HAP-1 (cell line): ENCODE measurements at regions not wholly inside any gene's neighbourhood (a gene's known extent, or its start where the extent isn't known, plus 50 kb on each side); places are given as distances from the start of the nearest gene placed in this dataset.
"Not testable (repeated sequence)": the region's sequence is repeated elsewhere in the genome, so short reads cannot be mapped to it uniquely, and the experiment has no call there.

Source experiments
- DNase-seq, 2 experiments: peaks; one replicate each; pipeline ENCODE4 v3.0.0-alpha.2; 2016 to 2020; ENCODE audit warnings: low spot score in 2 of 2
- H3K27me3 ChIP-seq: fragments of 250-450 bp; sonication (Bioruptor Pico); 2 replicates; pipeline ENCODE4 v1.5.1; 2020; ENCODE audit warnings: low read depth, mild to moderate bottlenecking, moderate library complexity
- H3K36me3 ChIP-seq: fragments of 250-450 bp; sonication (Bioruptor Pico); replicated peaks from 2 replicates; pipeline ENCODE4 v1.5.1; 2020; ENCODE audit warnings: mild to moderate bottlenecking
- H3K4me1 ChIP-seq: fragments of 250-450 bp; sonication (Bioruptor Pico); 2 replicates; pipeline ENCODE4 v1.5.1; 2020; ENCODE audit warnings: mild to moderate bottlenecking
- H3K4me3 ChIP-seq: fragments of 250-450 bp; sonication (Bioruptor Pico); 2 replicates; pipeline ENCODE4 v1.5.1; 2020; ENCODE audit warnings: mild to moderate bottlenecking, moderate library complexity
- H3K9me3 ChIP-seq: fragments of 250-450 bp; sonication (Bioruptor Pico); 2 replicates; pipeline ENCODE4 v1.5.1; 2020; ENCODE audit warnings: mild to moderate bottlenecking, moderate library complexity
- in situ Hi-C: fragments of 300-500 bp; cut with MboI; formaldehyde crosslinking; loops from 3 replicates; pipeline ENCODE4 v1.14.3; 2020; ENCODE audit warnings: low sequenced_read_pairs, inconsistent platforms, mixed read lengths

GRCh38 chr5:130528474-130528873 is 624.2 kb downstream of the CHSY3 start:
- no peak for DNase-seq
- no peaks in the 10 kb centered on the region for H3K4me1 ChIP-seq
- in situ Hi-C loops: no loop called here
- no peaks in the 10 kb centered on the region for H3K36me3 ChIP-seq
- H3K9me3 ChIP-seq: no peaks in the 10 kb centered on the region
- no peaks in the 10 kb centered on the region for H3K27me3 ChIP-seq
- H3K4me3 ChIP-seq: no peak overlapping the region

DNA sequence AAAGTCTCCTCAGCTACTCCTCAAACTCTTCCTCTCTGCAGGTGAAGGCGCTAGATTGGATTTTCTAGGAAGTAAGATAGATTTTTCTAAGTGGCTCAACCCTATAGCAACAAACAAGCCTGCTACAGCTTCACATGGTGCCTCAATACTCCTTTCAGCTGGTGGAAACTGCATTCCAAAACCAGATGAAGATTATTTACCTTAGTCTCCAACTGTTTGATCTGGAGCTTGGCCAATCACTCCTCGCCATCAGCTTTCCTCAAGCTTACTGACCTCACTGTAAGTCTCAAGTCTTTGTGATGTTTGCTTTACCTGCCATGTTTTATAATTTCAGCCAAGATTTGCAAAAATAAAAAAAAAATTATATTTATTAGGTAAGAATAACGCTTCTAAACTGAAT is 622.4 kb downstream of the CHSY3 start:
- no peak for DNase-seq
- in situ Hi-C loops: no loop called here
- H3K36me3 ChIP-seq: no peaks in the 10 kb centered on the region
- H3K27me3 ChIP-seq: no peaks in the 10 kb centered on the region
- H3K4me1 ChIP-seq: no peaks in the 10 kb centered on the region
- no peak overlapping the region for H3K4me3 ChIP-seq
- no peaks in the 10 kb centered on the region for H3K9me3 ChIP-seq

- Histone ChIP-seq H3K4me3 (no peak overlapping the region), H3K27me3 (no peaks in the 10 kb centered on the region), H3K9me3 (no peaks in the 10 kb centered on the region), H3K4me1 (no peaks in the 10 kb centered on the region), H3K36me3 (no peaks in the 10 kb centered on the region)
- in situ Hi-C loops: no loop called here
- no peak for DNase-seq
Observed at GRCh38 chr5:130520211-130520610, 615.9 kb downstream of the CHSY3 start.

GRCh38 chr5:130514984-130515690 is 610.9 kb downstream of the CHSY3 start:
- H3K4me3 ChIP-seq: no peak overlapping the region

DNA sequence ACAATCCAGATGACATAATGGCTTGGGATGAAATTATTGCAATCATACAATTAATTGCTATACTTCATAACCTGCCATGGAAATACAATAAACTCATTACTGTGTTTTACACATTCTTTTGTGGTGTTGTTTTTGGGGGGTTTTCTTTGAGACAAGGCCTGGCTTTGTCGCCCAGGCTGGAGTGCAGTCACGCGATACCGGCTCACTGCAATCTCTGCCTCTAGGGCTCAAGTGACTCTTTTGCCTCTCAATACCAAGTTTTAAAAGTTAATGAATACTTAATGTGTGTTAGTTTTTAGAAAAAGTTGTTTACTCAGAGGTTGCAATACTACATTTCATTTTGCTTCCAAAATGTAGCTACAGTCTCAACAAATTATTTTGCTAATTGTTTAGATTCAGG is 598.4 kb downstream of the CHSY3 start:
- DNase-seq: no peak
- H3K27me3 ChIP-seq: no peaks in the 10 kb centered on the region
- H3K9me3 ChIP-seq: no peaks in the 10 kb centered on the region
- H3K36me3 ChIP-seq: no peaks in the 10 kb centered on the region
- in situ Hi-C loops: no loop called here
- no peaks in the 10 kb centered on the region for H3K4me1 ChIP-seq
- H3K4me3 ChIP-seq: no peak overlapping the region

More at GRCh38 chr5:130514984-130515690, 610.9 kb downstream of the CHSY3 start:
- no peak for DNase-seq
- in situ Hi-C loops: no loop called here
- no peaks in the 10 kb centered on the region for H3K36me3 ChIP-seq
- no peaks in the 10 kb centered on the region for H3K27me3 ChIP-seq
- no peaks in the 10 kb centered on the region for H3K4me1 ChIP-seq
- no peaks in the 10 kb centered on the region for H3K9me3 ChIP-seq

GRCh38 chr5:130501151-130501865 is 597.0 kb downstream of the CHSY3 start:
- in situ Hi-C loops: no loop called here
- Histone ChIP-seq H3K4me1 (no peaks in the 10 kb centered on the region), H3K9me3 (no peaks in the 10 kb centered on the region), H3K4me3 (no peak overlapping the region), H3K36me3 (no peaks in the 10 kb centered on the region), H3K27me3 (no peaks in the 10 kb centered on the region)
- no peak for DNase-seq

- H3K27me3 ChIP-seq, in situ Hi-C loops, H3K9me3 ChIP-seq, H3K4me1 ChIP-seq, H3K36me3 ChIP-seq, DNase-seq, H3K4me3 ChIP-seq: not testable (repeated sequence)
Observed at GRCh38 chr5:130500495-130500894, 596.2 kb downstream of the CHSY3 start.

GRCh38 chr5:130496215-130496614 is 592.0 kb downstream of the CHSY3 start:
- Histone ChIP-seq H3K27me3 (no peaks in the 10 kb centered on the region), H3K36me3 (no peaks in the 10 kb centered on the region), H3K4me1 (no peaks in the 10 kb centered on the region), H3K4me3 (no peak overlapping the region), H3K9me3 (no peaks in the 10 kb centered on the region)
- in situ Hi-C loops: no loop called here
- DNase-seq: no peak

DNA sequence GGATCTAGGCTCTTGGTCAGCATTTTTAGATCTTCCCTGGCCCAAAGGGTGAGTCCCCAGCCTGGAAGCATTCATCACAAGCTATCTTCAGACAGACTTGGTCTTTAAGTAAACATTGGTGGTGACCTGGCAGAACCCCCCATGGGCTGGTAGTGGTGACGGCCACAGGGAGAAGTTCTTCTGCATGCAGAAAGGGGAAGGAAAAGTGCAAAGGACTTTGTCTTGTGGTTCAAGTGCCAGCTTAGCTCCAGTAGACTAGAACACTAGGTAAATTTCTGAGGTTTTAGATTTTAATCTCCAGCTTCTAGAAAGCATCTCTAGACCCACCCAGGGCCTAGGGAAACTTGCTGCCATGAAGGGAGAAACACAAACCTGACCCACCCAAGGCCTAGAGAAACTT is 584.0 kb downstream of the CHSY3 start:
- H3K4me1 ChIP-seq: no peaks in the 10 kb centered on the region
- no peak for DNase-seq
- no peaks in the 10 kb centered on the region for H3K9me3 ChIP-seq
- H3K4me3 ChIP-seq: no peak overlapping the region
- in situ Hi-C loops: no loop called here
- no peaks in the 10 kb centered on the region for H3K36me3 ChIP-seq
- no peaks in the 10 kb centered on the region for H3K27me3 ChIP-seq

GRCh38 chr5:130479045-130479804 is 575.0 kb downstream of the CHSY3 start:
- no peaks in the 10 kb centered on the region for H3K4me1 ChIP-seq
- in situ Hi-C loops: no loop called here
- H3K9me3 ChIP-seq: no peaks in the 10 kb centered on the region
- H3K27me3 ChIP-seq: no peaks in the 10 kb centered on the region
- no peak overlapping the region for H3K4me3 ChIP-seq
- H3K36me3 ChIP-seq: no peaks in the 10 kb centered on the region
- no peak for DNase-seq

- Histone ChIP-seq H3K36me3 (no peaks in the 10 kb centered on the region), H3K9me3 (no peaks in the 10 kb centered on the region), H3K27me3 (no peaks in the 10 kb centered on the region), H3K4me1 (no peaks in the 10 kb centered on the region), H3K4me3 (no peak overlapping the region)
- DNase-seq: no peak
- in situ Hi-C loops: no loop called here
Observed at GRCh38 chr5:130476325-130476724, 572.1 kb downstream of the CHSY3 start.

DNA sequence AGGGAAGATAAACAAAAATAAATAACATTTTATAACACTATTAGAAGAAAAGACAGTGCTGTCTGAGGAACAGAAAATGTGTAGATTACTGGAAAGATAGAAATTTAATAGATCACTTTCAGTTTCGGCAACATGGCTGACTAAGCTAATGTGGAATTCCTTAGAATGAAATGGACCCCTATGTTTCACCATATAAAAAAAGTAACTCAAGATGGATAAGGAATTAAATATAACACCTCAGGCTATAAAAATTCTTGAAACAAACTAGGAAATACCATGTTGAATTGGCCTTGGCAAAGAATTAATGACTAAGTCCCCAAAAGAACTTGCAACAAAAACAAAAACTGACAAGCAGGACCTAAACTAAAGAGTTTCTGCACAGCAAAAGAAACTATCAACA is 558.3 kb downstream of the CHSY3 start:
- H3K4me1 ChIP-seq: no peaks in the 10 kb centered on the region
- no peaks in the 10 kb centered on the region for H3K27me3 ChIP-seq
- in situ Hi-C loops: no loop called here
- DNase-seq: no peak
- no peaks in the 10 kb centered on the region for H3K36me3 ChIP-seq
- no peaks in the 10 kb centered on the region for H3K9me3 ChIP-seq
- no peak overlapping the region for H3K4me3 ChIP-seq

- Histone ChIP-seq H3K27me3 (no peaks in the 10 kb centered on the region), H3K4me1 (no peaks in the 10 kb centered on the region), H3K36me3 (no peaks in the 10 kb centered on the region), H3K9me3 (no peaks in the 10 kb centered on the region), H3K4me3 (no peak overlapping the region)
- in situ Hi-C loops: no loop called here
- DNase-seq: no peak
Observed at GRCh38 chr5:130455175-130455574, 550.9 kb downstream of the CHSY3 start.

GRCh38 chr5:130452744-130453143 is 548.5 kb downstream of the CHSY3 start:
- no peaks in the 10 kb centered on the region for H3K36me3 ChIP-seq
- H3K4me1 ChIP-seq: no peaks in the 10 kb centered on the region
- no peaks in the 10 kb centered on the region for H3K27me3 ChIP-seq
- no peak for DNase-seq
- H3K4me3 ChIP-seq: no peak overlapping the region
- in situ Hi-C loops: no loop called here
- no peaks in the 10 kb centered on the region for H3K9me3 ChIP-seq
